GM19467 (cell line): ENCODE measurements at regions not wholly inside any gene's neighbourhood (a gene's known extent, or its start where the extent isn't known, plus 50 kb on each side); places are given as distances from the start of the nearest gene placed in this dataset.

Experiments
- ATAC-seq: cut with Tn5 transposase; IDR thresholded peaks from one replicate; pipeline ENCODE4 v1.9.1; 2021; ENCODE audit warnings: mild to moderate bottlenecking, moderate library complexity; ENCODE audit not compliant: unreplicated experiment

- ATAC-seq: no peak
These were observed 477.2 kb downstream of the GPAM start for GRCh38 chr10:111706331-111706730.

- ATAC-seq: no peak
These were observed 476.5 kb downstream of the GPAM start for GRCh38 chr10:111707076-111707475.

GRCh38 chr10:111709603-111710002, 474.0 kb downstream of the GPAM start:
- no peak for ATAC-seq

GRCh38 chr10:111716032-111716431, 467.5 kb downstream of the GPAM start:
- ATAC-seq: no peak

GRCh38 chr10:111724121-111724520, 459.4 kb downstream of the GPAM start:
- no peak for ATAC-seq

GRCh38 chr10:111725050-111725449, 458.5 kb downstream of the GPAM start:
- no peak for ATAC-seq

- no peak for ATAC-seq
These were observed 451.3 kb downstream of the GPAM start for GRCh38 chr10:111732166-111732785.

- no peak for ATAC-seq
These were observed 444.3 kb downstream of the GPAM start for GRCh38 chr10:111739125-111739873.

- no peak for ATAC-seq
These were observed 443.8 kb downstream of the GPAM start for GRCh38 chr10:111739874-111740139.

- ATAC-seq: no peak
These were observed 437.6 kb downstream of the GPAM start for GRCh38 chr10:111745982-111746381.

- no peak for ATAC-seq
These were observed 435.8 kb downstream of the GPAM start for GRCh38 chr10:111747751-111748150.

GRCh38 chr10:111748184-111748583, 435.4 kb downstream of the GPAM start:
- ATAC-seq: no peak

- no peak for ATAC-seq
These were observed 433.3 kb downstream of the GPAM start for GRCh38 chr10:111750165-111750849.

- ATAC-seq: no peak
These were observed 427.1 kb downstream of the GPAM start for GRCh38 chr10:111756217-111757061.

- no peak for ATAC-seq
These were observed 425.0 kb downstream of the GPAM start for GRCh38 chr10:111758593-111758992.

GRCh38 chr10:111762114-111762513, 421.5 kb downstream of the GPAM start:
- ATAC-seq: no peak

- ATAC-seq: no peak
These were observed 418.3 kb downstream of the GPAM start for GRCh38 chr10:111765216-111765615.

GRCh38 chr10:111766464-111766863, 417.1 kb downstream of the GPAM start:
- no peak for ATAC-seq

GRCh38 chr10:111767661-111768060, 415.9 kb downstream of the GPAM start:
- no peak for ATAC-seq

- no peak for ATAC-seq
These were observed 409.6 kb downstream of the GPAM start for GRCh38 chr10:111773950-111774349.

GRCh38 chr10:111774486-111774885, 409.1 kb downstream of the GPAM start:
- ATAC-seq: no peak
